ENCODE measurements at regions not wholly inside any gene's neighbourhood (a gene's known extent, or its start where the extent isn't known, plus 50 kb on each side); places are given as distances from the start of the nearest gene placed in this dataset.

- H3K4me3 ChIP-seq (ENCODE audit: low read depth, low read length): no peak overlapping the region
- no peak for TF ChIP-seq CTCF (IDR thresholded peaks at IDR 0.05; ENCODE audit: borderline replicate concordance, insufficient read depth, low read depth, low read length)
Observed at GRCh38 chr10:10587744-10588393, 429.8 kb upstream of the CELF2 start.

- no peak for TF ChIP-seq CTCF (IDR thresholded peaks at IDR 0.05; ENCODE audit: borderline replicate concordance, insufficient read depth, low read depth, low read length)
- no peak overlapping the region for H3K4me3 ChIP-seq (ENCODE audit: low read depth, low read length)
Observed at GRCh38 chr10:10589540-10590303, 427.9 kb upstream of the CELF2 start.

- TF ChIP-seq CTCF (IDR thresholded peaks at IDR 0.05; ENCODE audit: borderline replicate concordance, insufficient read depth, low read depth, low read length): no peak
Observed at GRCh38 chr10:10591715-10592341, 425.8 kb upstream of the CELF2 start.

GRCh38 chr10:10596256-10596655, 421.4 kb upstream of the CELF2 start:
- H3K4me3 ChIP-seq (ENCODE audit: low read depth, low read length): no peak overlapping the region
- no peak for TF ChIP-seq CTCF (IDR thresholded peaks at IDR 0.05; ENCODE audit: borderline replicate concordance, insufficient read depth, low read depth, low read length)

More at GRCh38 chr10:10591715-10592341, 425.8 kb upstream of the CELF2 start:
- no peak overlapping the region for H3K4me3 ChIP-seq (ENCODE audit: low read depth, low read length)

- TF ChIP-seq CTCF (IDR thresholded peaks at IDR 0.05; ENCODE audit: borderline replicate concordance, insufficient read depth, low read depth, low read length): no peak
- H3K4me3 ChIP-seq (ENCODE audit: low read depth, low read length): no peak overlapping the region
Observed at GRCh38 chr10:10598297-10598696, 419.4 kb upstream of the CELF2 start.

GRCh38 chr10:10600004-10600403, 417.7 kb upstream of the CELF2 start:
- TF ChIP-seq CTCF (IDR thresholded peaks at IDR 0.05; ENCODE audit: borderline replicate concordance, insufficient read depth, low read depth, low read length): no peak

More at GRCh38 chr10:10600004-10600403, 417.7 kb upstream of the CELF2 start:
- H3K4me3 ChIP-seq (ENCODE audit: low read depth, low read length): no peak overlapping the region

All from GM12875 (cell line).